ENCODE measurements at regions not wholly inside any gene's neighbourhood (a gene's known extent, or its start where the extent isn't known, plus 50 kb on each side); places are given as distances from the start of the nearest gene placed in this dataset.

- no peak overlapping the region for H3K4me3 ChIP-seq (ENCODE audit: low read depth, low read length)
- no peak for TF ChIP-seq ZNF639 (tag by site-specific recombination; IDR thresholded peaks at IDR 0.05)
- TF ChIP-seq ZNF645 (tag by site-specific recombination; IDR thresholded peaks at IDR 0.05), result no peak
- TF ChIP-seq ZSCAN18 (tag by site-specific recombination; IDR thresholded peaks at IDR 0.05), result no peak
- no peak for TF ChIP-seq ZNF521 (tag by site-specific recombination; IDR thresholded peaks at IDR 0.05)
- TF ChIP-seq PRDM1 (tag by site-specific recombination; IDR thresholded peaks at IDR 0.05), result no peak
- TF ChIP-seq ZNF121 (tag by site-specific recombination; IDR thresholded peaks at IDR 0.05), result no peak
- TF ChIP-seq ZNF76 (tag by site-specific recombination; IDR thresholded peaks at IDR 0.05; ENCODE audit: borderline replicate concordance, low read depth), result no peak
- TF ChIP-seq KLF17 (tag by site-specific recombination; IDR thresholded peaks at IDR 0.05), result no peak
- no peak for TF ChIP-seq ZNF623 (tag by site-specific recombination; IDR thresholded peaks at IDR 0.05)
- no peaks in the 10 kb centered on the region for H3K9me3 ChIP-seq (ENCODE audit: control insufficient read depth, insufficient read depth, low read depth, low read length)
- no peaks in the 10 kb centered on the region for H3K4me1 ChIP-seq (ENCODE audit: control insufficient read depth, insufficient read depth, low read length)
- CTCF ChIA-PET, result no interaction called here
- H3K36me3 ChIP-seq (ENCODE audit: control insufficient read depth in 2 of 2, insufficient read depth in 1 of 2, low read length in 2 of 2), result no peaks in the 10 kb centered on the region
- H3K27ac ChIP-seq (ENCODE audit: extremely low read depth, low read depth, low read length), result no peak overlapping the region
- POLR2A ChIA-PET, result interaction anchor here (0.6 kb wide), 1 partner anchor 354 kb away, joined by 3 read pairs; no protein-coding TSS in a partner anchor
Observed at GRCh38 chr19:20422216-20423205, 143.1 kb downstream of the ZNF737 start.

GRCh38 chr19:20416661-20417060 is 148.9 kb downstream of the ZNF737 start:
- CTCF ChIA-PET, result interaction anchor here (0.6 kb wide), 1 partner anchor 402 kb away, joined by 3 read pairs; no protein-coding TSS in a partner anchor
- no peaks in the 10 kb centered on the region for H3K36me3 ChIP-seq (ENCODE audit: control insufficient read depth in 2 of 2, insufficient read depth in 1 of 2, low read length in 2 of 2)
- no peak for TF ChIP-seq ZNF175 (tag by site-specific recombination; IDR thresholded peaks at IDR 0.05)
- TF ChIP-seq EGR2 (tag by site-specific recombination; IDR thresholded peaks at IDR 0.05; ENCODE audit: low read depth), result no peak
- TF ChIP-seq ZNF138 (tag by site-specific recombination; IDR thresholded peaks at IDR 0.05; ENCODE audit: borderline replicate concordance), result no peak
- no peak for TF ChIP-seq ZNF623 (tag by site-specific recombination; IDR thresholded peaks at IDR 0.05)
- TF ChIP-seq ZFP37 (tag by site-specific recombination; IDR thresholded peaks at IDR 0.05), result no peak
- no peak for TF ChIP-seq OSR2 (tag by site-specific recombination; IDR thresholded peaks at IDR 0.05)
- TF ChIP-seq ZNF624 (tag by site-specific recombination; IDR thresholded peaks at IDR 0.05), result no peak
- TF ChIP-seq ZNF707 (tag by site-specific recombination; IDR thresholded peaks at IDR 0.05), result no peak
- TF ChIP-seq ZNF677 (tag by site-specific recombination; IDR thresholded peaks at IDR 0.05), result no peak
- TF ChIP-seq ZNF76 (tag by site-specific recombination; IDR thresholded peaks at IDR 0.05; ENCODE audit: borderline replicate concordance, low read depth), result no peak
- TF ChIP-seq ZXDB (tag by site-specific recombination; IDR thresholded peaks at IDR 0.05), result no peak
- no peak for TF ChIP-seq ZNF214 (tag by site-specific recombination; IDR thresholded peaks at IDR 0.05; ENCODE audit: borderline replicate concordance)
- TF ChIP-seq ZNF239 (tag by site-specific recombination; IDR thresholded peaks at IDR 0.05), result no peak
- TF ChIP-seq ZNF449 (tag by site-specific recombination; IDR thresholded peaks at IDR 0.05), result no peak
- TF ChIP-seq CTCF (tag by site-specific recombination; IDR thresholded peaks at IDR 0.05), result no peak
- TF ChIP-seq ZNF184 (tag by site-specific recombination; IDR thresholded peaks at IDR 0.05), result no peak
- TF ChIP-seq TCF7L2 (IDR thresholded peaks at IDR 0.05; ENCODE audit: borderline replicate concordance, low read depth, low read length), result no peak
- TF ChIP-seq ZNF211 (tag by site-specific recombination; IDR thresholded peaks at IDR 0.05; ENCODE audit: low read depth), result no peak
- TF ChIP-seq ZNF155 (tag by site-specific recombination; IDR thresholded peaks at IDR 0.05), result no peak

More at GRCh38 chr19:20416661-20417060, 148.9 kb downstream of the ZNF737 start:
- no peaks in the 10 kb centered on the region for H3K4me1 ChIP-seq (ENCODE audit: control insufficient read depth, insufficient read depth, low read length)
- no peak overlapping the region for H3K27ac ChIP-seq (ENCODE audit: extremely low read depth, low read depth, low read length)
- no peak overlapping the region for H3K4me3 ChIP-seq (ENCODE audit: low read depth, low read length)
- no peaks in the 10 kb centered on the region for H3K9me3 ChIP-seq (ENCODE audit: control insufficient read depth, insufficient read depth, low read depth, low read length)
- POLR2A ChIA-PET, result no interaction called here

Measured in HEK293 (cell line).